Endodermal cell (in vitro differentiated cells): ENCODE measurements at regions not wholly inside any gene's neighbourhood (a gene's known extent, or its start where the extent isn't known, plus 50 kb on each side); places are given as distances from the start of the nearest gene placed in this dataset.

Experiments
- DNase-seq: peaks from one replicate; pipeline ENCODE4 v3.0.0-alpha.2; 2017
- H3K27ac ChIP-seq: 2 replicates; pipeline ENCODE4 v1.5.1; 2013; ENCODE audit warnings: mild to moderate bottlenecking, low read depth, low read length, moderate library complexity
- H3K27me3 ChIP-seq: 2 replicates; pipeline ENCODE4 v1.6.1; 2013; ENCODE audit warnings: mild to moderate bottlenecking, low read length, moderate library complexity; ENCODE audit not compliant: insufficient read depth, control insufficient read depth, poor library complexity, severe bottlenecking
- H3K36me3 ChIP-seq: 2 replicates; pipeline ENCODE4 v1.7.0; 2013; ENCODE audit warnings: mild to moderate bottlenecking, low read length, moderate library complexity; ENCODE audit not compliant: control insufficient read depth, insufficient read depth
- H3K4me1 ChIP-seq: one replicate; pipeline ENCODE4 v1.7.0; 2013; ENCODE audit warnings: low read length; ENCODE audit not compliant: control insufficient read depth, insufficient read depth
- H3K4me3 ChIP-seq: 2 replicates; pipeline ENCODE4 v1.5.1; 2013; ENCODE audit warnings: mild to moderate bottlenecking, low read length, moderate library complexity
- H3K9ac ChIP-seq: 2 replicates; pipeline ENCODE4 v1.6.1; 2013; ENCODE audit warnings: mild to moderate bottlenecking, low read length, moderate library complexity; ENCODE audit not compliant: poor library complexity, severe bottlenecking; ENCODE audit errors: extremely low read depth
- H3K9me3 ChIP-seq: 2 replicates; pipeline ENCODE4 v1.6.1; 2013; ENCODE audit warnings: mild to moderate bottlenecking, low read length, moderate library complexity; ENCODE audit not compliant: control insufficient read depth
- H3K27ac Mint-ChIP-seq: 2 replicates; pipeline ENCODE4 v1.8.0; 2020; ENCODE audit warnings: mixed read lengths
- H3K27me3 Mint-ChIP-seq: 2 replicates; pipeline ENCODE4 v1.8.0; 2021; ENCODE audit warnings: mild to moderate bottlenecking, mixed read lengths; ENCODE audit not compliant: insufficient read depth
- H3K36me3 Mint-ChIP-seq: 2 replicates; pipeline ENCODE4 v1.8.0; 2020; ENCODE audit warnings: low read depth, mixed read lengths
- H3K4me1 Mint-ChIP-seq: 2 replicates; pipeline ENCODE4 v1.8.0; 2020; ENCODE audit warnings: mixed read lengths
- H3K4me3 Mint-ChIP-seq: 2 replicates; pipeline ENCODE4 v1.8.0; 2020; ENCODE audit warnings: mild to moderate bottlenecking, moderate library complexity, mixed read lengths
- H3K9me3 Mint-ChIP-seq: 2 replicates; pipeline ENCODE4 v1.8.0; 2020; ENCODE audit warnings: mild to moderate bottlenecking, mixed read lengths
- CTCF ChIP-seq: fragments of 200-600 bp; sonication (generic); conservative IDR thresholded peaks from 2 replicates; pipeline ENCODE4 v1.5.0; 2021; ENCODE audit warnings: antibody characterized with exemption, mild to moderate bottlenecking
- WGBS, 2 experiments: methylation state at CpG; one replicate each; pipeline versions ENCODE4 v1.1.5 to v1.1.7; 2013; ENCODE audit warnings: missing lambda C conversion rate in 2 of 2, mixed read lengths in 1 of 2; ENCODE audit not compliant: insufficient coverage in 1 of 2, insufficient read length in 1 of 2; 5-methylcytosine and 5-hydroxymethylcytosine counted together

GRCh38 chr3:26229801-26230200 is 392.8 kb upstream of the LRRC3B start:
- no peak overlapping the region for H3K9ac ChIP-seq
- no peak overlapping the region for H3K27ac Mint-ChIP-seq
- no peaks in the 10 kb centered on the region for H3K36me3 Mint-ChIP-seq
- DNase-seq: no peak
- TF ChIP-seq CTCF: no peak
- no peaks in the 10 kb centered on the region for H3K27me3 ChIP-seq
- peaks cover 3% of the 10 kb centered on the region for H3K4me1 Mint-ChIP-seq
- no peak overlapping the region for H3K27ac ChIP-seq
- no peaks in the 10 kb centered on the region for H3K27me3 Mint-ChIP-seq
- no peaks in the 10 kb centered on the region for H3K4me1 ChIP-seq
- 89 to 96% methylated on average over 2 of the region's 2 CpGs for WGBS, 2 experiments
- no peaks in the 10 kb centered on the region for H3K36me3 ChIP-seq
- H3K9me3 ChIP-seq: no peaks in the 10 kb centered on the region
- H3K4me3 Mint-ChIP-seq: no peak overlapping the region
- H3K4me3 ChIP-seq: no peak overlapping the region
- H3K9me3 Mint-ChIP-seq: no peaks in the 10 kb centered on the region

- Mint-ChIP-seq H3K4me3 (no peak overlapping the region), H3K4me1 (no peaks in the 10 kb centered on the region), H3K27me3 (no peaks in the 10 kb centered on the region), H3K27ac (no peak overlapping the region), H3K9me3 (no peaks in the 10 kb centered on the region), H3K36me3 (no peaks in the 10 kb centered on the region)
- no peaks in the 10 kb centered on the region for H3K27me3 ChIP-seq
- H3K36me3 ChIP-seq: no peaks in the 10 kb centered on the region
- H3K9ac ChIP-seq: no peak overlapping the region
- WGBS, 2 experiments: 86% methylated on average over 4 of the region's 4 CpGs; no CpG with 5 or more reads in 1 of the 2 experiments
- no peaks in the 10 kb centered on the region for H3K4me1 ChIP-seq
- no peak for TF ChIP-seq CTCF
- no peak for DNase-seq
- H3K27ac ChIP-seq: no peak overlapping the region
- no peak overlapping the region for H3K4me3 ChIP-seq
- no peaks in the 10 kb centered on the region for H3K9me3 ChIP-seq
These were observed 389.2 kb upstream of the LRRC3B start for GRCh38 chr3:26233374-26233773.

- Histone ChIP-seq H3K9me3 (no peaks in the 10 kb centered on the region), H3K4me1 (no peaks in the 10 kb centered on the region), H3K4me3 (no peak overlapping the region), H3K36me3 (no peaks in the 10 kb centered on the region), H3K9ac (no peak overlapping the region), H3K27ac (no peak overlapping the region), H3K27me3 (no peaks in the 10 kb centered on the region)
- H3K27ac Mint-ChIP-seq: no peak overlapping the region
- H3K4me3 Mint-ChIP-seq: no peak overlapping the region
- TF ChIP-seq CTCF: no peak
- DNase-seq: no peak
- no peaks in the 10 kb centered on the region for H3K4me1 Mint-ChIP-seq
- H3K36me3 Mint-ChIP-seq: no peaks in the 10 kb centered on the region
- H3K27me3 Mint-ChIP-seq: no peaks in the 10 kb centered on the region
- peaks cover 4% of the 10 kb centered on the region for H3K9me3 Mint-ChIP-seq
- 83 to 89% methylated on average over 2 of the region's 2 CpGs for WGBS, 2 experiments
These were observed 386.0 kb upstream of the LRRC3B start for GRCh38 chr3:26236531-26236930.
